ENCODE measurements at regions not wholly inside any gene's neighbourhood (a gene's known extent, or its start where the extent isn't known, plus 50 kb on each side); places are given as distances from the start of the nearest gene placed in this dataset.

GRCh38 chr18:60668583-60668982, 296.0 kb upstream of the MC4R start:
- ChIA-PET CTCF (no interaction called here), POLR2A (ENCODE audit: unreplicated experiment) (no interaction called here)
- dilution Hi-C loops (cut with HindIII; ENCODE audit: low sequenced_read_pairs, unreplicated experiment) = no loop called here
- no peak overlapping the region for H2BK5ac ChIP-seq (ENCODE audit: low read depth, low read length, poor library complexity, severe bottlenecking)
- no TSS peak for BruUV-seq (replicated peaks)
- intact Hi-C loops (cut with micrococcal nuclease) = no loop called here
- no peak overlapping the region for H3K4me3 ChIP-seq (ENCODE audit: insufficient read depth, low read depth, low read length)
- H2BK20ac ChIP-seq (ENCODE audit: low read depth, low read length) = no peak overlapping the region
- H3K79me1 ChIP-seq (ENCODE audit: low read depth in 1 of 2, low read length in 2 of 2) = no peaks in the 10 kb centered on the region
- no peaks in the 10 kb centered on the region for H4K20me1 ChIP-seq (ENCODE audit: insufficient read depth, low read length)
- H3K56ac ChIP-seq (ENCODE audit: extremely low read depth, insufficient read depth, low read length) = no peak overlapping the region
- H3K27ac ChIP-seq (ENCODE audit: insufficient read depth, low read length) = no peak overlapping the region
- no peak overlapping the region for H3K4ac ChIP-seq (ENCODE audit: low read depth, low read length)
- no peaks in the 10 kb centered on the region for H3K36me3 ChIP-seq (ENCODE audit: control insufficient read depth, insufficient read depth, low read length)
- no peak overlapping the region for H4K91ac ChIP-seq (ENCODE audit: insufficient read depth, low read depth, low read length)
- H3K23ac ChIP-seq (ENCODE audit: low read depth, low read length) = no peak overlapping the region
- H3K9me1 ChIP-seq (ENCODE audit: insufficient read depth, low read length) = no peaks in the 10 kb centered on the region
- no peak overlapping the region for H2AK9ac ChIP-seq (replicated peaks; ENCODE audit: low read depth, low read length, poor library complexity)
- no peak overlapping the region for H3K9ac ChIP-seq (ENCODE audit: low read depth, low read length)
- no peak overlapping the region for H3K18ac ChIP-seq (ENCODE audit: low read depth, low read length)
- H3K4me1 ChIP-seq (ENCODE audit: control insufficient read depth, insufficient read depth, low read length) = no peaks in the 10 kb centered on the region
- H2BK15ac ChIP-seq (ENCODE audit: low read depth, low read length) = no peak overlapping the region
- no peak overlapping the region for H4K5ac ChIP-seq (ENCODE audit: low read depth, low read length)
- TF ChIP-seq BHLHE40 (IDR thresholded peaks at IDR 0.05; ENCODE audit: low read depth, low read length) = no peak
- no peak for TF ChIP-seq NFE2L2 (IDR thresholded peaks at IDR 0.05; ENCODE audit: low read depth, low read length)
- no peak for TF ChIP-seq MAFK (IDR thresholded peaks at IDR 0.05; ENCODE audit: low read depth, low read length)
- no peak for TF ChIP-seq POLR2A (IDR thresholded peaks at IDR 0.05; ENCODE audit: low read depth, low read length)
- TF ChIP-seq MXI1 (IDR thresholded peaks at IDR 0.05; ENCODE audit: borderline replicate concordance, low read depth, low read length) = no peak
- TF ChIP-seq, protein P1, sequence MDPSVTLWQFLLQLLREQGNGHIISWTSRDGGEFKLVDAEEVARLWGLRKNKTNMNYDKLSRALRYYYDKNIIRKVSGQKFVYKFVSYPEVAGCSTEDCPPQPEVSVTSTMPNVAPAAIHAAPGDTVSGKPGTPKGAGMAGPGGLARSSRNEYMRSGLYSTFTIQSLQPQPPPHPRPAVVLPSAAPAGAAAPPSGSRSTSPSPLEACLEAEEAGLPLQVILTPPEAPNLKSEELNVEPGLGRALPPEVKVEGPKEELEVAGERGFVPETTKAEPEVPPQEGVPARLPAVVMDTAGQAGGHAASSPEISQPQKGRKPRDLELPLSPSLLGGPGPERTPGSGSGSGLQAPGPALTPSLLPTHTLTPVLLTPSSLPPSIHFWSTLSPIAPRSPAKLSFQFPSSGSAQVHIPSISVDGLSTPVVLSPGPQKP (IDR thresholded peaks at IDR 0.05; ENCODE audit: borderline replicate concordance, low read depth, low read length) = no peak
- no peak for TF ChIP-seq MAZ (IDR thresholded peaks at IDR 0.05; ENCODE audit: borderline replicate concordance, low read depth, low read length)
- TF ChIP-seq SMC3 (IDR thresholded peaks at IDR 0.05; ENCODE audit: low read depth, low read length) = no peak
- TF ChIP-seq, protein P2, sequence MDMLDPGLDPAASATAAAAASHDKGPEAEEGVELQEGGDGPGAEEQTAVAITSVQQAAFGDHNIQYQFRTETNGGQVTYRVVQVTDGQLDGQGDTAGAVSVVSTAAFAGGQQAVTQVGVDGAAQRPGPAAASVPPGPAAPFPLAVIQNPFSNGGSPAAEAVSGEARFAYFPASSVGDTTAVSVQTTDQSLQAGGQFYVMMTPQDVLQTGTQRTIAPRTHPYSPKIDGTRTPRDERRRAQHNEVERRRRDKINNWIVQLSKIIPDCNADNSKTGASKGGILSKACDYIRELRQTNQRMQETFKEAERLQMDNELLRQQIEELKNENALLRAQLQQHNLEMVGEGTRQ (IDR thresholded peaks at IDR 0.05; ENCODE audit: low read depth, low read length) = no peak
- TF ChIP-seq CEBPB (IDR thresholded peaks at IDR 0.05; ENCODE audit: low read depth, low read length) = no peak
- no peak for TF ChIP-seq RFX5 (IDR thresholded peaks at IDR 0.05; ENCODE audit: low read depth, low read length)
- no peak for TF ChIP-seq CHD1 (IDR thresholded peaks at IDR 0.05; ENCODE audit: low read depth, low read length)
- no peak for TF ChIP-seq RCOR1 (IDR thresholded peaks at IDR 0.05; ENCODE audit: insufficient replicate concordance, low read length)
- TF ChIP-seq RAD21 (IDR thresholded peaks at IDR 0.05; ENCODE audit: low read length) = no peak
- no peak for TF ChIP-seq FOS (IDR thresholded peaks at IDR 0.05; ENCODE audit: low read depth, low read length)
- H2AK5ac ChIP-seq (ENCODE audit: low read depth, low read length) = no peak overlapping the region
- no peak overlapping the region for H3K4me2 ChIP-seq (ENCODE audit: low read depth, low read length)
- no peak for DNase-seq
- in situ Hi-C loops (cut with MboI; ENCODE audit: low sequenced_read_pairs) = no loop called here
- H3K27me3 ChIP-seq (ENCODE audit: control insufficient read depth, insufficient read depth, low read length) = no peaks in the 10 kb centered on the region
- peaks cover 2% of the 10 kb centered on the region; the same call in 1 of the 2 replicates for H3K9me3 ChIP-seq (ENCODE audit: control insufficient read depth, insufficient read depth, low read length)
- no peak overlapping the region for H2BK120ac ChIP-seq (ENCODE audit: low read depth, low read length)
- ATAC-seq (ENCODE audit: low read depth) = no peak
- no peak overlapping the region for H4K8ac ChIP-seq (ENCODE audit: low read depth in 2 of 2, low read length in 2 of 2)
- no peak overlapping the region for H2AFZ ChIP-seq (replicated peaks; ENCODE audit: low read length, poor library complexity)
- no CpG with 5 or more reads among the region's 4 CpGs for WGBS, 2 experiments (ENCODE audit: extremely low coverage in 2 of 2, insufficient read length in 1 of 2)
- no peak overlapping the region for H3K14ac ChIP-seq (replicated peaks; ENCODE audit: low read depth, low read length)

Measured in IMR-90 (cell line).